ENCODE measurements at regions not wholly inside any gene's neighbourhood (a gene's known extent, or its start where the extent isn't known, plus 50 kb on each side); places are given as distances from the start of the nearest gene placed in this dataset.

DNA sequence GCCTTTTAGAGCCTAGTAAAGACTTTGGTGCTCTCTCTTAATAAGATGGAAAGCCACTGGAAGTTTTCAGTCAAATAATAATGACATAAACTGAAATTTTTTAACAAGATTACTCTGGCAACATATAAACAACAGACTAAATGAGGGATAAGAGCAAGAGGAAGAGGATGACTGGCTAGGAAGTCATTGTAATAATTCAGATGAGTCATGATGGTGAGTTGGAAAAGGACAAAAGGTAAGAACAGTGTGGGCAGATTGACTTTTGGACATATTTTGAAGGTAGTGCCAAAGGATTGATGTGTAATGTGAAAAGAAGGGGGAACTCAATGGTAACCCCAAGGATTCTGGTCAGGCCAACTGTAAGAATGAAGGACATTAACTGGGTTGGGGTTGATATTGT is 310.3 kb downstream of the NOL4 start:
- no peak for TF ChIP-seq CTCF (conservative IDR thresholded peaks at IDR 0.05)
- no peak for TF ChIP-seq EZH2 (IDR thresholded peaks at IDR 0.05; ENCODE audit: low read depth)

Measured in PC-9 (cell line).